WTC11 (cell line): ENCODE measurements at regions not wholly inside any gene's neighbourhood (a gene's known extent, or its start where the extent isn't known, plus 50 kb on each side); places are given as distances from the start of the nearest gene placed in this dataset.

ENCODE experiments used
- ATAC-seq: fragments of 200-7000 bp; cut with Tn5 transposase; 2 replicates; pipeline ENCODE4 v1.10.0; 2021; ENCODE audit warnings: mild to moderate bottlenecking, moderate library complexity
- CTCF ChIA-PET: fragments of 300-600 bp; sonication (Branson Sonifier 250); formaldehyde crosslinking; loops from one replicate; lab custom pipeline; 2021; ENCODE audit warnings: antibody characterized with exemption; lab: Charles Lee
- POLR2A ChIA-PET: fragments of 350-600 bp; sonication (Branson Sonifier 250); formaldehyde crosslinking; loops from one replicate; lab custom pipeline; 2021; ENCODE audit warnings: antibody characterized with exemption; lab: Charles Lee
- DNase-seq: peaks from one replicate; pipeline ENCODE4 v3.0.0; 2021; ENCODE audit warnings: low spot score
- H3K27ac Mint-ChIP-seq: 2 replicates; pipeline ENCODE4 v1.8.0; 2021; ENCODE audit warnings: mixed read lengths
- H3K27me3 Mint-ChIP-seq: 2 replicates; pipeline ENCODE4 v1.8.0; 2021; ENCODE audit warnings: low read depth, mild to moderate bottlenecking, moderate library complexity, mixed read lengths
- H3K36me3 Mint-ChIP-seq: 2 replicates; pipeline ENCODE4 v1.8.0; 2021; ENCODE audit warnings: mixed read lengths
- H3K4me1 Mint-ChIP-seq: 2 replicates; pipeline ENCODE4 v1.8.0; 2022; ENCODE audit warnings: mixed read lengths
- H3K4me3 Mint-ChIP-seq: 2 replicates; pipeline ENCODE4 v1.8.0; 2021; ENCODE audit warnings: mild to moderate bottlenecking, moderate library complexity, mixed read lengths
- H3K9me3 Mint-ChIP-seq: 2 replicates; pipeline ENCODE4 v1.8.0; 2021; ENCODE audit warnings: mixed read lengths
- CBFB ChIP-seq: sonication (generic); formaldehyde crosslinking; IDR thresholded peaks from 2 replicates; pipeline ENCODE4 v1.8.1; 2022; ENCODE audit warnings: mild to moderate bottlenecking, low read depth, missing genetic modification reagents
- ELF4 ChIP-seq: sonication (generic); formaldehyde crosslinking; IDR thresholded peaks from 2 replicates; pipeline ENCODE4 v1.8.1; 2022; ENCODE audit warnings: low read depth, mild to moderate bottlenecking, moderate library complexity, missing genetic modification reagents
- FOXK1 ChIP-seq: sonication (generic); formaldehyde crosslinking; IDR thresholded peaks from 2 replicates; pipeline ENCODE4 v1.8.0; 2022; ENCODE audit warnings: mild to moderate bottlenecking, moderate library complexity, missing genetic modification reagents
- GABPB1 ChIP-seq: sonication (generic); formaldehyde crosslinking; IDR thresholded peaks from 2 replicates; pipeline ENCODE4 v1.8.1; 2023; ENCODE audit warnings: mild to moderate bottlenecking, missing genetic modification reagents
- GTF2I ChIP-seq: fragments of 250-450 bp; sonication (Bioruptor Pico); conservative IDR thresholded peaks from 2 replicates; pipeline ENCODE4 v1.4.0; 2021; ENCODE audit warnings: mild to moderate bottlenecking
- HMGA2 ChIP-seq: fragments of 250-450 bp; sonication (Bioruptor Pico); IDR thresholded peaks from 2 replicates; pipeline ENCODE4 v1.4.0; 2021; ENCODE audit warnings: mild to moderate bottlenecking, moderate library complexity
- NFE2L1 ChIP-seq: sonication (generic); formaldehyde crosslinking; IDR thresholded peaks from 2 replicates; pipeline ENCODE4 v1.8.1; 2023; ENCODE audit warnings: missing genetic modification reagents
- NR2C2 ChIP-seq: sonication (generic); formaldehyde crosslinking; IDR thresholded peaks from 2 replicates; pipeline ENCODE4 v1.8.0; 2022; ENCODE audit warnings: mild to moderate bottlenecking, missing genetic modification reagents
- NR3C1 ChIP-seq: sonication (generic); formaldehyde crosslinking; conservative IDR thresholded peaks from 2 replicates; pipeline ENCODE4 v1.8.1; 2023; ENCODE audit warnings: low read depth, mild to moderate bottlenecking, missing genetic modification reagents
- RELA ChIP-seq: sonication (generic); formaldehyde crosslinking; IDR thresholded peaks from 2 replicates; pipeline ENCODE4 v1.8.1; 2022; ENCODE audit warnings: missing genetic modification reagents, mild to moderate bottlenecking, borderline replicate concordance
- TCF7 ChIP-seq: sonication (generic); formaldehyde crosslinking; IDR thresholded peaks from 2 replicates; pipeline ENCODE4 v1.8.0; 2022; ENCODE audit warnings: mild to moderate bottlenecking, low read depth, missing genetic modification reagents, moderate library complexity
- TP53 ChIP-seq: sonication (generic); formaldehyde crosslinking; IDR thresholded peaks from 2 replicates; pipeline ENCODE4 v1.8.1; 2023; ENCODE audit warnings: mild to moderate bottlenecking, missing genetic modification reagents
- ZNF121 ChIP-seq: sonication (generic); formaldehyde crosslinking; IDR thresholded peaks from 2 replicates; pipeline ENCODE4 v1.8.0; 2023; ENCODE audit warnings: missing genetic modification reagents
- ZNF263 ChIP-seq: sonication (generic); formaldehyde crosslinking; IDR thresholded peaks from 2 replicates; pipeline ENCODE4 v1.8.1; 2022; ENCODE audit warnings: low read depth, mild to moderate bottlenecking, moderate library complexity, missing genetic modification reagents
- TF ChIP-seq, protein P1 (sequence below): sonication (generic); formaldehyde crosslinking; IDR thresholded peaks from 2 replicates; pipeline ENCODE4 v1.8.1; 2023; ENCODE audit warnings: mild to moderate bottlenecking, missing genetic modification reagents, borderline replicate concordance
- TF ChIP-seq, protein P2 (sequence below): sonication (generic); formaldehyde crosslinking; IDR thresholded peaks from 2 replicates; pipeline ENCODE4 v1.8.0; 2023; ENCODE audit warnings: mild to moderate bottlenecking, missing genetic modification reagents
- TF ChIP-seq, protein P3 (sequence below): sonication (generic); formaldehyde crosslinking; IDR thresholded peaks from 2 replicates; pipeline ENCODE4 v1.8.0; 2023; ENCODE audit warnings: missing genetic modification reagents
- TF ChIP-seq, protein P4 (sequence below): sonication (generic); formaldehyde crosslinking; IDR thresholded peaks from 2 replicates; pipeline ENCODE4 v1.8.1; 2022; ENCODE audit warnings: mild to moderate bottlenecking, moderate library complexity, missing genetic modification reagents
- TF ChIP-seq, protein P5 (sequence below): sonication (generic); formaldehyde crosslinking; IDR thresholded peaks from 2 replicates; pipeline ENCODE4 v1.8.1; 2022; ENCODE audit warnings: low read depth, mild to moderate bottlenecking, moderate library complexity, missing genetic modification reagents, borderline replicate concordance
- TF ChIP-seq, protein P6 (sequence below): fragments of 200-600 bp; IDR thresholded peaks from 2 replicates; pipeline ENCODE4 v1.8.0; 2022; ENCODE audit warnings: antibody characterized with exemption
- TF ChIP-seq, protein P7 (sequence below): fragments of 250-450 bp; sonication (Bioruptor Pico); IDR thresholded peaks from 2 replicates; pipeline ENCODE4 v1.9.0; 2021; ENCODE audit warnings: mild to moderate bottlenecking, borderline replicate concordance

DNA sequence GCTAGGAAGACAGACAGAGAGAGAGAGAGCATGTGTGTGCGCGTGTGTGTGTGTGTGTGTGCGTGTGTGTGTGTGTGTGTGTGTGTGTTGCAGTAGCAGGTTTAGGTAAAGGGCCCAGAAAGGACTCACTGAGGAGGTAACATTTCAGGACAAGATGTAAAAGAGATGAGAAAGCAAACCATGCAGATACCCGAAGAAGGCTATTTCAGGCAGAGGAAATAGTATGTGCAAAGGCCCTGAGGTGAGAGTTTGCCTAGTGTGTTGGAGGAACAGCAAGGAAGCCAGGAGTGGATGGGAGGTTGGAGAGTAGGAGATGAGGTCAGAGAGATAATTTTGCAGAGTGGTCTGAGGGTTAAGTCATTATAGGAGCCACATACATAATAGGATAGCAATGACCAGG, 754.3 kb upstream of the TBX3 start (continued):
- no peak for TF ChIP-seq NR2C2 (CRISPR knock-in tag)
- TF ChIP-seq, protein P1, sequence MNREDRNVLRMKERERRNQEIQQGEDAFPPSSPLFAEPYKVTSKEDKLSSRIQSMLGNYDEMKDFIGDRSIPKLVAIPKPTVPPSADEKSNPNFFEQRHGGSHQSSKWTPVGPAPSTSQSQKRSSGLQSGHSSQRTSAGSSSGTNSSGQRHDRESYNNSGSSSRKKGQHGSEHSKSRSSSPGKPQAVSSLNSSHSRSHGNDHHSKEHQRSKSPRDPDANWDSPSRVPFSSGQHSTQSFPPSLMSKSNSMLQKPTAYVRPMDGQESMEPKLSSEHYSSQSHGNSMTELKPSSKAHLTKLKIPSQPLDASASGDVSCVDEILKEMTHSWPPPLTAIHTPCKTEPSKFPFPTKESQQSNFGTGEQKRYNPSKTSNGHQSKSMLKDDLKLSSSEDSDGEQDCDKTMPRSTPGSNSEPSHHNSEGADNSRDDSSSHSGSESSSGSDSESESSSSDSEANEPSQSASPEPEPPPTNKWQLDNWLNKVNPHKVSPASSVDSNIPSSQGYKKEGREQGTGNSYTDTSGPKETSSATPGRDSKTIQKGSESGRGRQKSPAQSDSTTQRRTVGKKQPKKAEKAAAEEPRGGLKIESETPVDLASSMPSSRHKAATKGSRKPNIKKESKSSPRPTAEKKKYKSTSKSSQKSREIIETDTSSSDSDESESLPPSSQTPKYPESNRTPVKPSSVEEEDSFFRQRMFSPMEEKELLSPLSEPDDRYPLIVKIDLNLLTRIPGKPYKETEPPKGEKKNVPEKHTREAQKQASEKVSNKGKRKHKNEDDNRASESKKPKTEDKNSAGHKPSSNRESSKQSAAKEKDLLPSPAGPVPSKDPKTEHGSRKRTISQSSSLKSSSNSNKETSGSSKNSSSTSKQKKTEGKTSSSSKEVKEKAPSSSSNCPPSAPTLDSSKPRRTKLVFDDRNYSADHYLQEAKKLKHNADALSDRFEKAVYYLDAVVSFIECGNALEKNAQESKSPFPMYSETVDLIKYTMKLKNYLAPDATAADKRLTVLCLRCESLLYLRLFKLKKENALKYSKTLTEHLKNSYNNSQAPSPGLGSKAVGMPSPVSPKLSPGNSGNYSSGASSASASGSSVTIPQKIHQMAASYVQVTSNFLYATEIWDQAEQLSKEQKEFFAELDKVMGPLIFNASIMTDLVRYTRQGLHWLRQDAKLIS, result no peak
- TF ChIP-seq TP53 (CRISPR knock-in tag), result no peak
- TF ChIP-seq, protein P2, sequence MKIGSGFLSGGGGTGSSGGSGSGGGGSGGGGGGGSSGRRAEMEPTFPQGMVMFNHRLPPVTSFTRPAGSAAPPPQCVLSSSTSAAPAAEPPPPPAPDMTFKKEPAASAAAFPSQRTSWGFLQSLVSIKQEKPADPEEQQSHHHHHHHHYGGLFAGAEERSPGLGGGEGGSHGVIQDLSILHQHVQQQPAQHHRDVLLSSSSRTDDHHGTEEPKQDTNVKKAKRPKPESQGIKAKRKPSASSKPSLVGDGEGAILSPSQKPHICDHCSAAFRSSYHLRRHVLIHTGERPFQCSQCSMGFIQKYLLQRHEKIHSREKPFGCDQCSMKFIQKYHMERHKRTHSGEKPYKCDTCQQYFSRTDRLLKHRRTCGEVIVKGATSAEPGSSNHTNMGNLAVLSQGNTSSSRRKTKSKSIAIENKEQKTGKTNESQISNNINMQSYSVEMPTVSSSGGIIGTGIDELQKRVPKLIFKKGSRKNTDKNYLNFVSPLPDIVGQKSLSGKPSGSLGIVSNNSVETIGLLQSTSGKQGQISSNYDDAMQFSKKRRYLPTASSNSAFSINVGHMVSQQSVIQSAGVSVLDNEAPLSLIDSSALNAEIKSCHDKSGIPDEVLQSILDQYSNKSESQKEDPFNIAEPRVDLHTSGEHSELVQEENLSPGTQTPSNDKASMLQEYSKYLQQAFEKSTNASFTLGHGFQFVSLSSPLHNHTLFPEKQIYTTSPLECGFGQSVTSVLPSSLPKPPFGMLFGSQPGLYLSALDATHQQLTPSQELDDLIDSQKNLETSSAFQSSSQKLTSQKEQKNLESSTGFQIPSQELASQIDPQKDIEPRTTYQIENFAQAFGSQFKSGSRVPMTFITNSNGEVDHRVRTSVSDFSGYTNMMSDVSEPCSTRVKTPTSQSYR, result no peak
- TF ChIP-seq, protein P3, sequence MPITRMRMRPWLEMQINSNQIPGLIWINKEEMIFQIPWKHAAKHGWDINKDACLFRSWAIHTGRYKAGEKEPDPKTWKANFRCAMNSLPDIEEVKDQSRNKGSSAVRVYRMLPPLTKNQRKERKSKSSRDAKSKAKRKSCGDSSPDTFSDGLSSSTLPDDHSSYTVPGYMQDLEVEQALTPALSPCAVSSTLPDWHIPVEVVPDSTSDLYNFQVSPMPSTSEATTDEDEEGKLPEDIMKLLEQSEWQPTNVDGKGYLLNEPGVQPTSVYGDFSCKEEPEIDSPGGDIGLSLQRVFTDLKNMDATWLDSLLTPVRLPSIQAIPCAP (CRISPR knock-in tag), result no peak
- no peak for TF ChIP-seq ELF4 (CRISPR knock-in tag)
- TF ChIP-seq, protein P4, sequence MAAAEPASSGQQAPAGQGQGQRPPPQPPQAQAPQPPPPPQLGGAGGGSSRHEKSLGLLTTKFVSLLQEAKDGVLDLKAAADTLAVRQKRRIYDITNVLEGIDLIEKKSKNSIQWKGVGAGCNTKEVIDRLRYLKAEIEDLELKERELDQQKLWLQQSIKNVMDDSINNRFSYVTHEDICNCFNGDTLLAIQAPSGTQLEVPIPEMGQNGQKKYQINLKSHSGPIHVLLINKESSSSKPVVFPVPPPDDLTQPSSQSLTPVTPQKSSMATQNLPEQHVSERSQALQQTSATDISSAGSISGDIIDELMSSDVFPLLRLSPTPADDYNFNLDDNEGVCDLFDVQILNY (CRISPR knock-in tag), result no peak
- no peak for TF ChIP-seq FOXK1 (CRISPR knock-in tag)
- no peak for TF ChIP-seq GABPB1

DNA sequence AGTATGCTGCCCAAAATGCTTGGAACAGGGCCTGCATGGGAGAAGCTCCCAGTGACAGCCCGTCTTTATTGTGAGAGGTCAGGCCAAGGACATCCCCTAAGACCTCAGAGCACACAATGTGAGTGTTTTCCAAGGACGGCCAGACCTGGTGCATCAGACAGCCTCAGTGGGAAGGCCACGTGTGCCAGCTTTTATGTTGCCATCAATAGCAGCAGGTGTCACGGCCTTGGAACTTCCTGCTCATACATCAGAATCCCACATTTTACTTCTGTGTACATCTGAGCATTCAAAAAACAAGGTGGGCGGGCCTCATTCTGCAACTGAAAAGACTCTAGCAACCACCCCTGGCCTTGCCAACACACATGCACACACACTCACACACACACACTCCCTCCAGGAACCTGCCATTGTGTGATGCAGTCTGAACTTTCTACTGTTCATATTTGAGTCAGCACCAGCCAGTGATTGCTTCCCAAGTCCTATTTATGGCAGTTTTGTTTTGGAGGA, 753.1 kb upstream of the TBX3 start:
- Mint-ChIP-seq H3K9me3 (no peaks in the 10 kb centered on the region), H3K4me3 (no peak overlapping the region), H3K27ac (no peak overlapping the region), H3K4me1 (peaks cover 22% of the 10 kb centered on the region), H3K27me3 (no peaks in the 10 kb centered on the region), H3K36me3 (no peaks in the 10 kb centered on the region)
- ChIA-PET POLR2A (no interaction called here), CTCF (interaction anchor here (1.7 kb wide), 1 partner anchor 20 kb away, joined by 6 read pairs; no protein-coding TSS in a partner anchor)
- ATAC-seq (peak; percentile 32), DNase-seq (no peak)
- TF ChIP-seq ZNF121 (no peak), ZNF263 (CRISPR knock-in tag) (no peak), TP53 (CRISPR knock-in tag) (no peak), FOXK1 (CRISPR knock-in tag) (no peak), RELA (CRISPR knock-in tag) (no peak), HMGA2 (CRISPR knock-in tag) (no peak), NR3C1 (CRISPR knock-in tag) (no peak), TCF7 (CRISPR knock-in tag) (no peak), GTF2I (no peak), CBFB (CRISPR knock-in tag) (no peak), NFE2L1 (CRISPR knock-in tag) (no peak)
- TF ChIP-seq, protein P5, sequence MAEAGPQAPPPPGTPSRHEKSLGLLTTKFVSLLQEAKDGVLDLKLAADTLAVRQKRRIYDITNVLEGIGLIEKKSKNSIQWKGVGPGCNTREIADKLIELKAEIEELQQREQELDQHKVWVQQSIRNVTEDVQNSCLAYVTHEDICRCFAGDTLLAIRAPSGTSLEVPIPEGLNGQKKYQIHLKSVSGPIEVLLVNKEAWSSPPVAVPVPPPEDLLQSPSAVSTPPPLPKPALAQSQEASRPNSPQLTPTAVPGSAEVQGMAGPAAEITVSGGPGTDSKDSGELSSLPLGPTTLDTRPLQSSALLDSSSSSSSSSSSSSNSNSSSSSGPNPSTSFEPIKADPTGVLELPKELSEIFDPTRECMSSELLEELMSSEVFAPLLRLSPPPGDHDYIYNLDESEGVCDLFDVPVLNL (CRISPR knock-in tag), result no peak
- TF ChIP-seq, protein P6, sequence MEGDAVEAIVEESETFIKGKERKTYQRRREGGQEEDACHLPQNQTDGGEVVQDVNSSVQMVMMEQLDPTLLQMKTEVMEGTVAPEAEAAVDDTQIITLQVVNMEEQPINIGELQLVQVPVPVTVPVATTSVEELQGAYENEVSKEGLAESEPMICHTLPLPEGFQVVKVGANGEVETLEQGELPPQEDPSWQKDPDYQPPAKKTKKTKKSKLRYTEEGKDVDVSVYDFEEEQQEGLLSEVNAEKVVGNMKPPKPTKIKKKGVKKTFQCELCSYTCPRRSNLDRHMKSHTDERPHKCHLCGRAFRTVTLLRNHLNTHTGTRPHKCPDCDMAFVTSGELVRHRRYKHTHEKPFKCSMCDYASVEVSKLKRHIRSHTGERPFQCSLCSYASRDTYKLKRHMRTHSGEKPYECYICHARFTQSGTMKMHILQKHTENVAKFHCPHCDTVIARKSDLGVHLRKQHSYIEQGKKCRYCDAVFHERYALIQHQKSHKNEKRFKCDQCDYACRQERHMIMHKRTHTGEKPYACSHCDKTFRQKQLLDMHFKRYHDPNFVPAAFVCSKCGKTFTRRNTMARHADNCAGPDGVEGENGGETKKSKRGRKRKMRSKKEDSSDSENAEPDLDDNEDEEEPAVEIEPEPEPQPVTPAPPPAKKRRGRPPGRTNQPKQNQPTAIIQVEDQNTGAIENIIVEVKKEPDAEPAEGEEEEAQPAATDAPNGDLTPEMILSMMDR, result no peak
- TF ChIP-seq, protein P7, sequence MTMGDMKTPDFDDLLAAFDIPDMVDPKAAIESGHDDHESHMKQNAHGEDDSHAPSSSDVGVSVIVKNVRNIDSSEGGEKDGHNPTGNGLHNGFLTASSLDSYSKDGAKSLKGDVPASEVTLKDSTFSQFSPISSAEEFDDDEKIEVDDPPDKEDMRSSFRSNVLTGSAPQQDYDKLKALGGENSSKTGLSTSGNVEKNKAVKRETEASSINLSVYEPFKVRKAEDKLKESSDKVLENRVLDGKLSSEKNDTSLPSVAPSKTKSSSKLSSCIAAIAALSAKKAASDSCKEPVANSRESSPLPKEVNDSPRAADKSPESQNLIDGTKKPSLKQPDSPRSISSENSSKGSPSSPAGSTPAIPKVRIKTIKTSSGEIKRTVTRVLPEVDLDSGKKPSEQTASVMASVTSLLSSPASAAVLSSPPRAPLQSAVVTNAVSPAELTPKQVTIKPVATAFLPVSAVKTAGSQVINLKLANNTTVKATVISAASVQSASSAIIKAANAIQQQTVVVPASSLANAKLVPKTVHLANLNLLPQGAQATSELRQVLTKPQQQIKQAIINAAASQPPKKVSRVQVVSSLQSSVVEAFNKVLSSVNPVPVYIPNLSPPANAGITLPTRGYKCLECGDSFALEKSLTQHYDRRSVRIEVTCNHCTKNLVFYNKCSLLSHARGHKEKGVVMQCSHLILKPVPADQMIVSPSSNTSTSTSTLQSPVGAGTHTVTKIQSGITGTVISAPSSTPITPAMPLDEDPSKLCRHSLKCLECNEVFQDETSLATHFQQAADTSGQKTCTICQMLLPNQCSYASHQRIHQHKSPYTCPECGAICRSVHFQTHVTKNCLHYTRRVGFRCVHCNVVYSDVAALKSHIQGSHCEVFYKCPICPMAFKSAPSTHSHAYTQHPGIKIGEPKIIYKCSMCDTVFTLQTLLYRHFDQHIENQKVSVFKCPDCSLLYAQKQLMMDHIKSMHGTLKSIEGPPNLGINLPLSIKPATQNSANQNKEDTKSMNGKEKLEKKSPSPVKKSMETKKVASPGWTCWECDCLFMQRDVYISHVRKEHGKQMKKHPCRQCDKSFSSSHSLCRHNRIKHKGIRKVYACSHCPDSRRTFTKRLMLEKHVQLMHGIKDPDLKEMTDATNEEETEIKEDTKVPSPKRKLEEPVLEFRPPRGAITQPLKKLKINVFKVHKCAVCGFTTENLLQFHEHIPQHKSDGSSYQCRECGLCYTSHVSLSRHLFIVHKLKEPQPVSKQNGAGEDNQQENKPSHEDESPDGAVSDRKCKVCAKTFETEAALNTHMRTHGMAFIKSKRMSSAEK (CRISPR knock-in tag), result no peak
